ENCODE measurements at regions not wholly inside any gene's neighbourhood (a gene's known extent, or its start where the extent isn't known, plus 50 kb on each side); places are given as distances from the start of the nearest gene placed in this dataset.

DNA sequence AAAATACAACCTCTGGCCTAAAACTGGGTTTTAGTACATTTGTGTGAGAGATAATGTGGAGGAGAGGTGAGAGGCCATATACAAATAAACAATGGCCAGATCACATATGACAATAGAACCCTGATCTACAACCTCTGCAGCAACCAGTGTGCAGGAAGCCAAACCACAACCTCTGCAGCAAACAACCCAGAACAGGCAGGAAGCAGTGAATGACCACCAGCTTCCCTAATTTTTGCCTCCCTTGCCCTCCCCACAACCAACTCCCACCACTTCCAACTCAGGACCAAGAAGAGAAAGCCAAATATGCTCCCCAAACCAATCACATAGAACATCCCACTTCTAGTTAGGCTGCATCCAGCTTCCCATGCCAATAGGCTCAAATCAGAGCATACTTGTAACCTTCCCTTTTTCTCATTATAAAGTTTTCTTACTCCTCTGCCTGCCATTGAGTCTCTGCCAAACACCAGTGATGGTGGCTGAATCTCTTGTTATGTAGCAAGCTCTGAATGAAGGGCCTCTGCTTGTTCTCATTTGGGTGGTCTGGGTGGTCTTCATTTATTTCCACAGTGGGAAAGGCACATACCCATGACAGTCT, 102.6 kb upstream of the GAP43 start:
- Histone ChIP-seq H3K9me3 (ENCODE audit: control insufficient read depth in 5 of 5, low read length in 5 of 5) (no peaks in the 10 kb centered on the region), H3K4me3 (ENCODE audit: low read depth in 1 of 5, low read length in 5 of 5) (no peak overlapping the region), H3K27ac (ENCODE audit: low read depth, low read length) (no peak overlapping the region), H3K36me3 (ENCODE audit: control insufficient read depth in 5 of 5, insufficient read depth in 5 of 5, low read length in 5 of 5) (no peaks in the 10 kb centered on the region), H3K27me3 (ENCODE audit: control insufficient read depth in 5 of 5, insufficient read depth in 4 of 5, low read length in 5 of 5) (no peaks in the 10 kb centered on the region), H3K4me1 (ENCODE audit: control insufficient read depth in 5 of 5, insufficient read depth in 5 of 5, low read length in 5 of 5) (peaks cover 0 to 32% (median 18%) of the 10 kb centered on the region in 5 donors), H3K9ac (ENCODE audit: low read length in 5 of 5) (no peak overlapping the region)

DNA sequence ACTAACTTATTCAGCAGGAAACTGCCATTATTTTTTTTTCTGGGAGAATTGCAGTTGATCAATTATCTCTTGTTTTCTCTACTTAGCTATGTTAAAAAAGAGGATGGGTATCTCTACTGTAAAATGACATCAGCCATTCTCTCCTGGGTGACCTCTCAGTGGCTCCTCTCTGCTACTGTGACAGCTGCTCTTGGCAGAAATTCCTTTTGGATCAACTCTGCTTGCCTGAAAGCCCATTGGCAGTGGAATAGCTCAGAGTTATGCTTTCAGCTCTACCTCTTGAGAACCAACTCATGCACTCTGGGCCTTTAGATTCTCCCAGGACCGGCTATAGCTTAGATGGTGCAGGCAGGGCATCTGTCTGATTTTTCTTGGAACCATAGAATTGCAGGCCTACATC, 99.9 kb upstream of the GAP43 start:
- Histone ChIP-seq H3K4me1 (ENCODE audit: control insufficient read depth in 5 of 5, insufficient read depth in 5 of 5, low read length in 5 of 5) (peaks cover 0 to 10% (median 3%) of the 10 kb centered on the region in 5 donors), H3K27ac (ENCODE audit: low read depth, low read length) (no peak overlapping the region), H3K4me3 (ENCODE audit: low read depth in 1 of 5, low read length in 5 of 5) (no peak overlapping the region), H3K9ac (ENCODE audit: low read length in 5 of 5) (no peak overlapping the region), H3K9me3 (ENCODE audit: control insufficient read depth in 5 of 5, low read length in 5 of 5) (no peaks in the 10 kb centered on the region), H3K36me3 (ENCODE audit: control insufficient read depth in 5 of 5, insufficient read depth in 5 of 5, low read length in 5 of 5) (no peaks in the 10 kb centered on the region), H3K27me3 (ENCODE audit: control insufficient read depth in 5 of 5, insufficient read depth in 4 of 5, low read length in 5 of 5) (no peaks in the 10 kb centered on the region)

DNA sequence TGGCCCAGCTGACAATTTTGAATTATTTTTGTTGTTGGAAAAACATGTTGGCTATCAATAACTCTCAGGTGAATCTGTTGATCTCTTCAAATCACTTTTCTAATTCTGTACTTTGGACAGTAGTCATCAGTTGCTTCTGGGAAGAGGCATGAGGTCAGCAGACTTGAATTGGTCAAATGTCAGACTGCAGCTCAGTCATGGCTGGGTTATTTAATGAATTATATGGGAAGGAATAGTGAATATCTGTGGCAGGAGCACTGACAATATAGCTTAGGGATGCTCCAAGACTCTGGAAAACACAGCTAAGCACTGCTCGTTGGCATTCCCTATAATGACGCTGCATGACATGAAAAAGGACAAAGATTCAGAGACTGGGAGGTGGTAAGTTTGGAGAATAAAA, 98.8 kb upstream of the GAP43 start:
- Histone ChIP-seq H3K27me3 (ENCODE audit: control insufficient read depth in 5 of 5, insufficient read depth in 4 of 5, low read length in 5 of 5) (no peaks in the 10 kb centered on the region), H3K4me1 (ENCODE audit: control insufficient read depth in 5 of 5, insufficient read depth in 5 of 5, low read length in 5 of 5) (peaks cover 0 to 6% (median 0%) of the 10 kb centered on the region in 5 donors), H3K4me3 (ENCODE audit: low read depth in 1 of 5, low read length in 5 of 5) (no peak overlapping the region), H3K9ac (ENCODE audit: low read length in 5 of 5) (no peak overlapping the region), H3K9me3 (ENCODE audit: control insufficient read depth in 5 of 5, low read length in 5 of 5) (no peaks in the 10 kb centered on the region), H3K36me3 (ENCODE audit: control insufficient read depth in 5 of 5, insufficient read depth in 5 of 5, low read length in 5 of 5) (no peaks in the 10 kb centered on the region), H3K27ac (ENCODE audit: low read depth, low read length) (no peak overlapping the region)

DNA sequence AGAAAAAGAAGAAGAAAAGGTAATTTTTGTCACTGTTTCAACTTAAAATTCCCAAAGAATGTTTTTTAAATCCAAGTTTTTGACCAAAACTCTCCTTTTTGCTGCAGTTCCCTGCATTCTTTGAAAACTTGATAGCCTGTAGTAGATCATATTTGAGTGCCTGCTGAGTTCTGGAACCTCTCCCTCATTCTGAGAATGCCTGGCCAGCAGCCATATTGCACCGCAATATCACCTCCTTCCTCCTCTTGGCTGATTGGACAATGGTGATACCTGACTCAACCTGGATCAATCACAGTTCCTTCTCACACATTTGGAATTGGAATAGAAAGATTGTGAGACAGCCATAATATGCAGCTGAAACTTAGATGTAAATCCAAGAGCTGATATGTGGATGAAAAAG, 97.6 kb upstream of the GAP43 start:
- H3K9me3 ChIP-seq (ENCODE audit: control insufficient read depth in 5 of 5, low read length in 5 of 5), result no peaks in the 10 kb centered on the region
- H3K9ac ChIP-seq (ENCODE audit: low read length in 5 of 5), result no peak overlapping the region
- H3K4me1 ChIP-seq (ENCODE audit: control insufficient read depth in 5 of 5, insufficient read depth in 5 of 5, low read length in 5 of 5), result no peaks in the 10 kb centered on the region
- H3K27me3 ChIP-seq (ENCODE audit: control insufficient read depth in 5 of 5, insufficient read depth in 4 of 5, low read length in 5 of 5), result no peaks in the 10 kb centered on the region
- no peak overlapping the region for H3K4me3 ChIP-seq (ENCODE audit: low read depth in 1 of 5, low read length in 5 of 5)
- no peaks in the 10 kb centered on the region for H3K36me3 ChIP-seq (ENCODE audit: control insufficient read depth in 5 of 5, insufficient read depth in 5 of 5, low read length in 5 of 5)
- no peak overlapping the region for H3K27ac ChIP-seq (ENCODE audit: low read depth, low read length)

DNA sequence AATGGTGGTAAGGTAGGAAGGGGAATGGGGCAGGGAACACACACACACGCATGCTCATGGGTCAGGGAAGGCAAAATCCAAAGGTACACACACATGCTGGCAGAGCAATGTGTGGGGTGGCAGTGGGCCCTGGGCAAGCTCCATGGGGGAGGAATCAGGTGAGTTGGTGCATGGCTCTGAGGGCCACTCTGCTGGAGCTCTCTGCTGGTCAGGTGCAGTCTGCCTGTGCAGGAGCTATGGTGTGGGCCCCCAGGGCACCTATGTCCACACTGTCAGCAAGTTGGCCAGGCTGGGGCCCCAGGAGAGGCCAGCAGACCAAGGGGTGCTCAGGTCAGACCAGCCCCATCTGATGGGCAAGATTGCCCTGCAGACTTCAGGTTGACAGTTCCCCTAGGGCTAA, 90.1 kb upstream of the GAP43 start:
- no peaks in the 10 kb centered on the region for H3K36me3 ChIP-seq (ENCODE audit: control insufficient read depth in 5 of 5, insufficient read depth in 5 of 5, low read length in 5 of 5)
- H3K9ac ChIP-seq (ENCODE audit: low read length in 5 of 5), result no peak overlapping the region
- H3K4me1 ChIP-seq (ENCODE audit: control insufficient read depth in 5 of 5, insufficient read depth in 5 of 5, low read length in 5 of 5), result no peaks in the 10 kb centered on the region
- H3K27ac ChIP-seq (ENCODE audit: low read depth, low read length), result no peak overlapping the region
- peaks cover 0 to 6% (median 0%) of the 10 kb centered on the region in 5 donors for H3K9me3 ChIP-seq (ENCODE audit: control insufficient read depth in 5 of 5, low read length in 5 of 5)
- H3K27me3 ChIP-seq (ENCODE audit: control insufficient read depth in 5 of 5, insufficient read depth in 4 of 5, low read length in 5 of 5), result no peaks in the 10 kb centered on the region
- H3K4me3 ChIP-seq (ENCODE audit: low read depth in 1 of 5, low read length in 5 of 5), result no peak overlapping the region

DNA sequence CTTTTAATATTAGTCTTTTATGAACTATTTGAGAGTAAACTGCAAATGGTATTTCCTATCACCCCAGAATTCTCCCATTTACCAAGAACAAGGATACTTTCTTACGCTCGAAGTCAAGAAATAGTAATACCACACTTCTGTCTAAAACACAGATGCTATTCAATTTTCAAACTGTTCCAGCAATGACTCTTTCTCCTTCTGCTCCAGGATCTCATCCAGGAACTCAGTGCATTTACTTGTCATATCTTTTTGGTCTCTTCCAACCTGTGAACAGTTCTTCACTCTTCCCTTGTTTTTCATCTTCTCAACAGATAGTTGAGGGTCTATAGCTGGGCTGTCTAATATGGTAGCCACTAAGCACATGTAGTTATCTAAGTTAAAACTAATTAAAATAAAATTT, 87.1 kb upstream of the GAP43 start:
- Histone ChIP-seq H3K27ac (ENCODE audit: low read depth, low read length) (no peak overlapping the region), H3K4me3 (ENCODE audit: low read depth in 1 of 5, low read length in 5 of 5) (no peak overlapping the region), H3K9ac (ENCODE audit: low read length in 5 of 5) (no peak overlapping the region), H3K9me3 (ENCODE audit: control insufficient read depth in 5 of 5, low read length in 5 of 5) (peaks cover 0 to 6% (median 0%) of the 10 kb centered on the region in 5 donors), H3K4me1 (ENCODE audit: control insufficient read depth in 5 of 5, insufficient read depth in 5 of 5, low read length in 5 of 5) (no peaks in the 10 kb centered on the region), H3K36me3 (ENCODE audit: control insufficient read depth in 5 of 5, insufficient read depth in 5 of 5, low read length in 5 of 5) (no peaks in the 10 kb centered on the region), H3K27me3 (ENCODE audit: control insufficient read depth in 5 of 5, insufficient read depth in 4 of 5, low read length in 5 of 5) (no peaks in the 10 kb centered on the region)

DNA sequence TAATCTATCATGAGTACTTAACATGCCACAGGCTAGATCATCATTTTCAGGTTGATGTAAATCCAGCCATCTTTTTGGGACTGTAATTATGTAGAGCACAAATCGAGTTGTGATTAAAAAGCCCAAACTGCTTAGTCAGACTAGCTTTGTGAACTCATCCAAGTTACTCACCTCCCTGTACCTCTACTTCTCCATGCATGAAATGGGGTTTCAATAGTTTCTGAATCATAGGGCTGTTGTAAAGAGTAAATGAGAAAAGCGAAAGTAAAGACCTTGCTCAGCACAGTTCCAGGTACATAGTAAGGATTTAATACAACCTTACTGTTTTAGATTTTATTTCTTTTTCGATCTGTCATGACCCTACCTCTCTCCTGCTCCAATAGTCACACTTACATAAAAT, 85.6 kb upstream of the GAP43 start:
- Histone ChIP-seq H3K4me3 (ENCODE audit: low read depth in 1 of 5, low read length in 5 of 5) (no peak overlapping the region), H3K36me3 (ENCODE audit: control insufficient read depth in 5 of 5, insufficient read depth in 5 of 5, low read length in 5 of 5) (no peaks in the 10 kb centered on the region), H3K9me3 (ENCODE audit: control insufficient read depth in 5 of 5, low read length in 5 of 5) (no peaks in the 10 kb centered on the region), H3K4me1 (ENCODE audit: control insufficient read depth in 5 of 5, insufficient read depth in 5 of 5, low read length in 5 of 5) (no peaks in the 10 kb centered on the region), H3K9ac (ENCODE audit: low read length in 5 of 5) (no peak overlapping the region), H3K27me3 (ENCODE audit: control insufficient read depth in 5 of 5, insufficient read depth in 4 of 5, low read length in 5 of 5) (no peaks in the 10 kb centered on the region), H3K27ac (ENCODE audit: low read depth, low read length) (no peak overlapping the region)

DNA sequence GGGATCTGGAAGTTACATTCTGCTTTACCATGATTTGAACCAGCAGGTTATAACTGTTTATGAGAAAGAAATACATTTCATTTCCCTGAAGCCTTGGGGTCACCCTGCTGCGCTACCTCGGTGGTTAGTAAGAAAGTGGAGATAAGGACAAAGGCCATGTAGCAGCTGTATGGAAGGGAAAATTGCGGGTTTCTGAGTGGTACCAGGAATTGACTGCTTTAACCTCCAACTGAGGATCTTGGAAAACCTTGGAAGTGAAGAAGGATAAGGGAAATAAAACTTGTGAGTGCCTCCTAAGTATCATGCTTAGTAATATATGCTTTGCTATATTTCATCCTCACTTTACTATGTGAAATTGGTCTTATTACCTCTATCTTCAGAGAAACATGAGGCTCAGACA, 76.1 kb upstream of the GAP43 start:
- Histone ChIP-seq H3K4me3 (ENCODE audit: low read depth in 1 of 5, low read length in 5 of 5) (no peak overlapping the region), H3K36me3 (ENCODE audit: control insufficient read depth in 5 of 5, insufficient read depth in 5 of 5, low read length in 5 of 5) (no peaks in the 10 kb centered on the region), H3K9me3 (ENCODE audit: control insufficient read depth in 5 of 5, low read length in 5 of 5) (no peaks in the 10 kb centered on the region), H3K27me3 (ENCODE audit: control insufficient read depth in 5 of 5, insufficient read depth in 4 of 5, low read length in 5 of 5) (no peaks in the 10 kb centered on the region), H3K4me1 (ENCODE audit: control insufficient read depth in 5 of 5, insufficient read depth in 5 of 5, low read length in 5 of 5) (peaks cover 0 to 6% (median 0%) of the 10 kb centered on the region in 5 donors), H3K9ac (ENCODE audit: low read length in 5 of 5) (no peak overlapping the region), H3K27ac (ENCODE audit: low read depth, low read length) (no peak overlapping the region)

DNA sequence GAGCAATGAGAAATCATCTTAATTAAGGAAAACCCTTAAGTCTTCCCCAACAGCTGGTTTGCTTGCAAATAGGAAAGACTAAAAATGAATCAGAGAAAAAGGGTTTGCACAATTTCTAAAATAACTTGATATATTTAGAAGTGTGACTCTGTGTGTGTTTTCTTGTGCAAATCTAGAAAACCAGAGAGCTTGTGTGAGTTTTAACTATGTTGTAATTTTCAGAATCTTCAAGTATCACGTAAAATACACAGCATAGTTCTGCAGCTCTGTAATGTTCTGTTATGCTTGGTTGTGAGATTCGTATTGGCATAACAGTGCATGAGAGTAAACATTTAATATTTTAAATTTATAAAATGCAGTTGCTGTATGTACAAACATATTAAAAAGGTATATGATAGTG, 74.7 kb upstream of the GAP43 start:
- Histone ChIP-seq H3K4me3 (ENCODE audit: low read depth in 1 of 5, low read length in 5 of 5) (no peak overlapping the region), H3K9ac (ENCODE audit: low read length in 5 of 5) (no peak overlapping the region), H3K27ac (ENCODE audit: low read depth, low read length) (no peak overlapping the region), H3K27me3 (ENCODE audit: control insufficient read depth in 5 of 5, insufficient read depth in 4 of 5, low read length in 5 of 5) (no peaks in the 10 kb centered on the region), H3K36me3 (ENCODE audit: control insufficient read depth in 5 of 5, insufficient read depth in 5 of 5, low read length in 5 of 5) (no peaks in the 10 kb centered on the region), H3K9me3 (ENCODE audit: control insufficient read depth in 5 of 5, low read length in 5 of 5) (no peaks in the 10 kb centered on the region), H3K4me1 (ENCODE audit: control insufficient read depth in 5 of 5, insufficient read depth in 5 of 5, low read length in 5 of 5) (peaks cover 0 to 6% (median 0%) of the 10 kb centered on the region in 5 donors)

DNA sequence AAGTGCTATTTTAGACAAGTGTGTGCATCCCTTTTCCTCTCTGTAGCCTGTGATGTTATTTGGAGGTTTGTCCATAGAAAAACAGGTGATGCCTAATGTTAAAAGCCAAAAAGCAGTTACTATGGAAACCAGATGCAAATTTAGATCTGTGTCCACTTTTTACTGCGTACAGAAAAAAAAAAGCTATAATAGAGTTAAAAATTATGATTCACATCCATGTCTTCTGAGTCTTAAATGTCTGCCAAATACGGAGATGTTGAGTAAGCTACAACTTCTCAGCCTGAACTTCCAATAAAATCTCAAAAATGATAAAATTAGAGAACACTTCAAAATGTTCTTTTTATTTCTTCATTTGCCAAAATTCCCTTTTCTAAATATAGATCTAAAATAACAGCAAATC, 74.2 kb upstream of the GAP43 start:
- peaks cover 0 to 6% (median 0%) of the 10 kb centered on the region in 5 donors for H3K4me1 ChIP-seq (ENCODE audit: control insufficient read depth in 5 of 5, insufficient read depth in 5 of 5, low read length in 5 of 5)
- no peak overlapping the region for H3K9ac ChIP-seq (ENCODE audit: low read length in 5 of 5)
- no peak overlapping the region for H3K4me3 ChIP-seq (ENCODE audit: low read depth in 1 of 5, low read length in 5 of 5)
- no peak overlapping the region for H3K27ac ChIP-seq (ENCODE audit: low read depth, low read length)
- H3K9me3 ChIP-seq (ENCODE audit: control insufficient read depth in 5 of 5, low read length in 5 of 5), result no peaks in the 10 kb centered on the region
- H3K36me3 ChIP-seq (ENCODE audit: control insufficient read depth in 5 of 5, insufficient read depth in 5 of 5, low read length in 5 of 5), result no peaks in the 10 kb centered on the region
- no peaks in the 10 kb centered on the region for H3K27me3 ChIP-seq (ENCODE audit: control insufficient read depth in 5 of 5, insufficient read depth in 4 of 5, low read length in 5 of 5)

Measured in subcutaneous abdominal adipose tissue (tissue), 5 donors.